ENCODE measurements at regions not wholly inside any gene's neighbourhood (a gene's known extent, or its start where the extent isn't known, plus 50 kb on each side); places are given as distances from the start of the nearest gene placed in this dataset.

- Mint-ChIP-seq H3K4me3 (no peak overlapping the region), H3K27me3 (no peaks in the 10 kb centered on the region), H3K4me1 (no peaks in the 10 kb centered on the region), H3K27ac (no peak overlapping the region), H3K9me3 (peaks cover 12% of the 10 kb centered on the region), H3K36me3 (no peaks in the 10 kb centered on the region)
Measured at GRCh38 chr6:23002044-23002619, 432.8 kb downstream of the HDGFL1 start.

GRCh38 chr6:23003671-23004467, 434.5 kb downstream of the HDGFL1 start:
- Mint-ChIP-seq H3K9me3 (peaks cover 12% of the 10 kb centered on the region), H3K27ac (no peak overlapping the region), H3K4me3 (no peak overlapping the region), H3K27me3 (no peaks in the 10 kb centered on the region), H3K4me1 (no peaks in the 10 kb centered on the region), H3K36me3 (no peaks in the 10 kb centered on the region)

GRCh38 chr6:23006656-23007055, 437.3 kb downstream of the HDGFL1 start:
- Mint-ChIP-seq H3K27me3 (no peaks in the 10 kb centered on the region), H3K4me1 (no peaks in the 10 kb centered on the region), H3K9me3 (no peaks in the 10 kb centered on the region), H3K4me3 (no peak overlapping the region), H3K27ac (no peak overlapping the region), H3K36me3 (no peaks in the 10 kb centered on the region)

- Mint-ChIP-seq H3K4me1 (no peaks in the 10 kb centered on the region), H3K4me3 (no peak overlapping the region), H3K9me3 (no peaks in the 10 kb centered on the region), H3K36me3 (no peaks in the 10 kb centered on the region), H3K27ac (no peak overlapping the region), H3K27me3 (no peaks in the 10 kb centered on the region)
Measured at GRCh38 chr6:23011615-23012014, 442.2 kb downstream of the HDGFL1 start.

- H3K4me3 Mint-ChIP-seq, result no peak overlapping the region
- no peaks in the 10 kb centered on the region for H3K4me1 Mint-ChIP-seq
- no peaks in the 10 kb centered on the region for H3K9me3 Mint-ChIP-seq
- no peaks in the 10 kb centered on the region for H3K36me3 Mint-ChIP-seq
- no peaks in the 10 kb centered on the region for H3K27me3 Mint-ChIP-seq
- H3K27ac Mint-ChIP-seq, result no peak overlapping the region
Measured at GRCh38 chr6:23013776-23014175, 444.4 kb downstream of the HDGFL1 start.

- peaks cover 2% of the 10 kb centered on the region for H3K9me3 Mint-ChIP-seq
- no peak overlapping the region for H3K27ac Mint-ChIP-seq
- no peak overlapping the region for H3K4me3 Mint-ChIP-seq
- H3K27me3 Mint-ChIP-seq, result no peaks in the 10 kb centered on the region
- no peaks in the 10 kb centered on the region for H3K36me3 Mint-ChIP-seq
- no peaks in the 10 kb centered on the region for H3K4me1 Mint-ChIP-seq
Measured at GRCh38 chr6:23016696-23017095, 447.3 kb downstream of the HDGFL1 start.

GRCh38 chr6:23021487-23021886, 452.1 kb downstream of the HDGFL1 start:
- H3K4me1 Mint-ChIP-seq, result no peaks in the 10 kb centered on the region
- H3K9me3 Mint-ChIP-seq, result peaks cover 5% of the 10 kb centered on the region
- H3K36me3 Mint-ChIP-seq, result no peaks in the 10 kb centered on the region
- H3K4me3 Mint-ChIP-seq, result no peak overlapping the region
- H3K27ac Mint-ChIP-seq, result no peak overlapping the region
- H3K27me3 Mint-ChIP-seq, result no peaks in the 10 kb centered on the region

- H3K4me3 Mint-ChIP-seq, result no peak overlapping the region
- no peaks in the 10 kb centered on the region for H3K4me1 Mint-ChIP-seq
- H3K27me3 Mint-ChIP-seq, result no peaks in the 10 kb centered on the region
- no peak overlapping the region for H3K27ac Mint-ChIP-seq
- H3K9me3 Mint-ChIP-seq, result no peaks in the 10 kb centered on the region
- no peaks in the 10 kb centered on the region for H3K36me3 Mint-ChIP-seq
Measured at GRCh38 chr6:23027281-23027680, 457.9 kb downstream of the HDGFL1 start.

GRCh38 chr6:23031986-23032385, 462.6 kb downstream of the HDGFL1 start:
- no peak overlapping the region for H3K27ac Mint-ChIP-seq
- no peak overlapping the region for H3K4me3 Mint-ChIP-seq
- H3K4me1 Mint-ChIP-seq, result no peaks in the 10 kb centered on the region
- H3K9me3 Mint-ChIP-seq, result no peaks in the 10 kb centered on the region
- no peaks in the 10 kb centered on the region for H3K36me3 Mint-ChIP-seq
- no peaks in the 10 kb centered on the region for H3K27me3 Mint-ChIP-seq

- no peak overlapping the region for H3K27ac Mint-ChIP-seq
- no peaks in the 10 kb centered on the region for H3K4me1 Mint-ChIP-seq
- H3K9me3 Mint-ChIP-seq, result no peaks in the 10 kb centered on the region
- no peak overlapping the region for H3K4me3 Mint-ChIP-seq
- no peaks in the 10 kb centered on the region for H3K27me3 Mint-ChIP-seq
- no peaks in the 10 kb centered on the region for H3K36me3 Mint-ChIP-seq
Measured at GRCh38 chr6:23034926-23035325, 465.6 kb downstream of the HDGFL1 start.

GRCh38 chr6:23036406-23036983, 467.1 kb downstream of the HDGFL1 start:
- Mint-ChIP-seq H3K4me3 (no peak overlapping the region), H3K36me3 (no peaks in the 10 kb centered on the region), H3K27me3 (no peaks in the 10 kb centered on the region)

GRCh38 chr6:23040899-23041298, 471.5 kb downstream of the HDGFL1 start:
- no peaks in the 10 kb centered on the region for H3K9me3 Mint-ChIP-seq
- no peak overlapping the region for H3K27ac Mint-ChIP-seq
- no peaks in the 10 kb centered on the region for H3K4me1 Mint-ChIP-seq
- no peaks in the 10 kb centered on the region for H3K36me3 Mint-ChIP-seq
- no peak overlapping the region for H3K4me3 Mint-ChIP-seq
- no peaks in the 10 kb centered on the region for H3K27me3 Mint-ChIP-seq

More at GRCh38 chr6:23036406-23036983, 467.1 kb downstream of the HDGFL1 start:
- Mint-ChIP-seq H3K9me3 (no peaks in the 10 kb centered on the region), H3K4me1 (no peaks in the 10 kb centered on the region), H3K27ac (no peak overlapping the region)

GRCh38 chr6:23045280-23045679, 475.9 kb downstream of the HDGFL1 start:
- H3K9me3 Mint-ChIP-seq, result no peaks in the 10 kb centered on the region
- H3K4me3 Mint-ChIP-seq, result no peak overlapping the region
- H3K27ac Mint-ChIP-seq, result no peak overlapping the region
- no peaks in the 10 kb centered on the region for H3K36me3 Mint-ChIP-seq
- no peaks in the 10 kb centered on the region for H3K4me1 Mint-ChIP-seq
- H3K27me3 Mint-ChIP-seq, result no peaks in the 10 kb centered on the region

- Mint-ChIP-seq H3K27me3 (no peaks in the 10 kb centered on the region), H3K27ac (no peak overlapping the region), H3K4me1 (no peaks in the 10 kb centered on the region), H3K4me3 (no peak overlapping the region), H3K36me3 (no peaks in the 10 kb centered on the region), H3K9me3 (no peaks in the 10 kb centered on the region)
Measured at GRCh38 chr6:23055523-23055922, 486.2 kb downstream of the HDGFL1 start.

- no peak overlapping the region for H3K4me3 Mint-ChIP-seq
- H3K27ac Mint-ChIP-seq, result no peak overlapping the region
- H3K36me3 Mint-ChIP-seq, result no peaks in the 10 kb centered on the region
- H3K4me1 Mint-ChIP-seq, result no peaks in the 10 kb centered on the region
- peaks cover 7% of the 10 kb centered on the region for H3K9me3 Mint-ChIP-seq
- no peaks in the 10 kb centered on the region for H3K27me3 Mint-ChIP-seq
Measured at GRCh38 chr6:23073821-23074220, 504.5 kb downstream of the HDGFL1 start.

- no peaks in the 10 kb centered on the region for H3K27me3 Mint-ChIP-seq
- H3K4me3 Mint-ChIP-seq, result no peak overlapping the region
- H3K9me3 Mint-ChIP-seq, result peaks cover 7% of the 10 kb centered on the region
Measured at GRCh38 chr6:23077772-23078171, 508.4 kb downstream of the HDGFL1 start.

More at GRCh38 chr6:23077772-23078171, 508.4 kb downstream of the HDGFL1 start:
- no peaks in the 10 kb centered on the region for H3K36me3 Mint-ChIP-seq
- H3K27ac Mint-ChIP-seq, result no peak overlapping the region
- H3K4me1 Mint-ChIP-seq, result no peaks in the 10 kb centered on the region

Measured in activated naive CD4-positive, alpha-beta T cell treated with anti-CD3 and anti-CD28 coated beads, Interleukin-2, amount 50 U/mL, for 24 hours (primary cell).